ENCODE measurements at regions not wholly inside any gene's neighbourhood (a gene's known extent, or its start where the extent isn't known, plus 50 kb on each side); places are given as distances from the start of the nearest gene placed in this dataset.
A peak's percentile ranks its signal among the peaks of the same experiment; 100 is the strongest.
"Not testable (repeated sequence)": the region's sequence is repeated elsewhere in the genome, so short reads cannot be mapped to it uniquely, and the experiment has no call there.

DNA sequence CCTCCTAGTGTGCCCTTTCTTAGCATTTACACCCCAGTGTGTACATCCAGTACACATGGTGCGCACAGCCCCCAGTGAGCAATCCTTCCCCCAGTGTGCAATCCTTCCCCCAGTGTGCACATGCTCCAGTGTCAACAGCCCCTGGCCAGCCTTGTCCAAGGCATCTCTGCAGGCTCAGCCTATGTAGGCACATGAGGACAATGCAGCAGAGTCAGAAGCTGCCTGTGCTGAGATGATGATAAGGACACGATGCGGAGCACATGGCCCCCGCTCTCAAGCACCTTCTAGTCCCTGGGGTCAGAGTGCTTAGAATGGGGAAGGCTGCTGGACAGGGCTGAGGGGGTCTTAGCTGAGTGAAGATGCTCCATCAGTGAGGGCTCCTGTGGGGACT, 69.8 kb downstream of the GADD45G start:
- DNase-seq: no peak

DNA sequence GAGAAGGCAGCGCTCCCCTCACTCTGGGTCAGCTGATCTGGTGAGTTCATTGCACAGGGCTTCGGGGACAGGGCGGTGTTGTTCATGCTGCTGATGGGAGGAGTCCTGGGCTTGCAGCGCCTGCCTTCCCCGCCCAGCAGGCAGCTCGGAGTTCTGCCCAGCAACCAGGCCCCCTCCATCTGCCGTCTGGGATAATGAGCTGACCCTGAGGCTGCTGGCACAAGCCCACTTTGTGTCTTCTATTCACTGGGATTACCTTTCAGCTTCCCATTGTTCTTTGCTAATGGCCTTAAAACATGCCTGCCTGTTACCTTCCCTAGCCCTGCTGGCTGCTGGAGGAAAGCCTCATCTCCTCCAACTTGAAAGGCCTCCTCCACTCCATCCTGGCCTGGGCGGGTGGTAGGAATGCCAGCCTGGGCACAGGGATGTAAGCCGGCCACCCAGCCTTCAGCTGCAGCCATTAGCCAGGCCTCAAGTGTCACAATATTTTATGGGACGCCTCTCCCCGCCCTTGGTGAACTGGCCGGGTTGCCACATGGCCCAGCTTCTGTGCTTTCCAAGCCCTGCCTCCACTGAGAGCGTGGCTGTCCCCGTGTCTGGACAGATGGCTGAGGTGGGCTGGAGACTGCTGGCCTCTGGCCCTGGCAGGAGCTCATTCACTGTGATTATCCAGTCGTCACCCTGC, 70.4 kb downstream of the GADD45G start:
- peak; percentile 94 for DNase-seq

DNA sequence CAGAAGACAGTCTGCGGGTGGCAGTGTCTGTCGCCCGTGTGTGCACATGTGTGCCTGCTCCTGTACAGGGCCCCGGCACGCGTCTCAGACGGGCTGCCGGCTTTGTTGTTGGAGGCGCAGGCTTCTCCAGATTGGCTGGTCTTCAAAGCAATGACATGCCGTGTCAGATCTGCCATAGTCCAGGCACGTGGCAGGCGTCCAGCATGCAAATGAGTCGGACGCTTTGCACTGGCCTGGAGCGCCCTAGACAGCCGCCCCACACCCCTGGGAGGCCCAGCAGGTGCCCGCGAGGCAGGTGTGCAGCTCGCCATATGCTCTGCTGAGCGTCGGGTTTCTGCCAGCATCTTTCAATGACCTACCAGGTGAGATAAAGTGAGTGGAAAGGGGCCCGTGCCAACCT, 71.5 kb downstream of the GADD45G start:
- peak; percentile 95 for DNase-seq

DNA sequence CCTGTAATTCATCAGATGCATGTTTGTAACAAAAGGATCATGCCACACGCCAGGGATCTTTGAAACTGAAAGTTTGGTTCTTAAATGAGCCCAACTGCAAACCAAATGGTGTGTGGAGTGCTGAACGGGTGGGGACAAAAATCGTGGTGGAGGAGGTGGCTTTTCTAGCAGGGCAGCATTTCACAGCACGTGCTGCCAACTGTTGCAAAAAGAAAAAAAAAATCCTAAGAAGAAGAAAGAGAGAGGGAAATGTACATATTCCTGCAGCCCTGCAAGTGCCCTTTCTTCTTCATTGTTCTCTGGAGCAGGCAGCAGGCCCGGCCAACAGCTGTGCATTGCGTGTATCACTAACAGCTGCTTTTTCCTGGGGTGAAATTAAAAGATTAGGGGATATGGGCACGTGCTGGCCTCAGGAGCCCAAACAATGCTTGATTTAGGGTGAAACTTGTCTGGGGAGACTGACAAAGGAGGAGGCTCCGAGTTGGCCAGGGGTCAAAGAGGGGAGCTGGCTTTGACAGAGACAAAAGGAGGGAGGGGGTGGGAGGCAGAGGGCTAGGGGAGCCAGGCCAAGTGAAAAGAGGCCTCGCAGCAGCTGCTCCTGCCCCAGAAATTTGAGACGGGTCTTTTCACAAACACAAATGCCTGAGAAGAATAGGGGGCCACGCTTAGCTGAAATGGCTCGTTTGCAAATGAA, 73.0 kb downstream of the GADD45G start:
- peak; percentile 87 for DNase-seq

DNA sequence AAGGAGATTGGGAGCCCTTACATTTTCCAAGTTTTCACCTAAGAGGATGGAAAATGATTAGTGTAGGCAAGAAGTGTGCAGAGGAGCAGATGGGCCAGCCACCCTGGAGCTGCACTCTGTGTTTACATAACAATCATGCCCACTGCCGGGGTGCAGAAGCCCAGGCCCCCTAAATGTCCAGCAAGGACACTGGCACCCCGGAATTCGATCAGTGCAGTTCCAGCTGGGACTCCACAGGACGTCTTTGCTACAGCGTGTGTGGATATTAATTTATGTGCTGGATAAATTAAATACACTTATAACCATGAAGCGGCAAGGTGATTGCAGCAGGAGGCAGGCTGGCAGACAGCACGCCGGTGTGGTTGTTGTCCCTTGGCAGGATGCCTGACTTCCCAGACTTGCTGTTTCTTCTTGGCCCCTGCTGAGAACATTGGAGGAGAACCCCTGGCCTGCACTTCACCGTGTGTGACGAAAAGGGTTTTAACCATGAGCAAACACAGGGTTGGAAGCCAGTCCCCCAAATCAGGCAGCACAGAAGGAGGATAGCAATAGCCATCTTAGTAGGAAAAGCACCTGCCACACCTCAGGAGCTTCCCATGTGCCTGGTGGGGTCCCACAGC, 73.7 kb downstream of the GADD45G start:
- peak; percentile 84 for DNase-seq

DNA sequence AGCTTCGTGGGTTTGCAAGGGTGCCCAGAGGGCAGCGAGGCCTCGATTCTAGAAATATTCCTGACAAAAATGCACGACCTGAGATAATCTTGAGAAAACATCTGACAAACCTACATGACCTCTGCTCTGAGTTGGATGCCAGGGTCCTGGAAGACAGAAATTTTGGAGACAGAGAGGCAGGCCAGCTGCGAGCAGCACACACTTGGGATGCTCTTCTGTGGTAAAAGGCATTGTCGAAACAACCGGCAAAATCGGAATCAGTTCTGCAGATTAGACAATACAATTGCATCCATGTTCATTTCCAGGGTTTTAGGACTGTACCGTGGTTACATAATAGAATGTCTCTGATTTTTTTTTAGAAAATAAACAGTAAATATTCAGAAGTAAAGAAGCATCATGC, 74.2 kb downstream of the GADD45G start:
- no peak for DNase-seq

DNA sequence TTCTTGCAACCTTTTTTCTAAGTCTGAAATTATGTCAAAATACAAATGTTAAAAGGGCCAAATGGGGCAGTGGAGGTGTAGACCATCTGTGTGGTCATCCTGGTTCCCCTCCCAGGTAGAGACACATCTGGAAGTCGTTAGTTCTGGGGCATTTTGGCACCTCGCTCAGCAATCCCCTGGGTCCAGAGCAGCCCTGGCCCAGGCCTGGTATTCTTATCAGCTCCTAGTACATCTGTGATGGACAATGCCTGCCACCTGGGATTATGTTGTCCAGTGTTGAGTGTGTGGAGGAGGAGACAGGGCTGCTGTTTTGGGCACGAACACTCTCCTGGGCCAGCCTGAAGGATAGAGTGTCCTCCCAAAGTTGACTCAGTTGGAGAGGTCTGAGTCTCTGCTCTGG, 74.8 kb downstream of the GADD45G start:
- DNase-seq: no peak

DNA sequence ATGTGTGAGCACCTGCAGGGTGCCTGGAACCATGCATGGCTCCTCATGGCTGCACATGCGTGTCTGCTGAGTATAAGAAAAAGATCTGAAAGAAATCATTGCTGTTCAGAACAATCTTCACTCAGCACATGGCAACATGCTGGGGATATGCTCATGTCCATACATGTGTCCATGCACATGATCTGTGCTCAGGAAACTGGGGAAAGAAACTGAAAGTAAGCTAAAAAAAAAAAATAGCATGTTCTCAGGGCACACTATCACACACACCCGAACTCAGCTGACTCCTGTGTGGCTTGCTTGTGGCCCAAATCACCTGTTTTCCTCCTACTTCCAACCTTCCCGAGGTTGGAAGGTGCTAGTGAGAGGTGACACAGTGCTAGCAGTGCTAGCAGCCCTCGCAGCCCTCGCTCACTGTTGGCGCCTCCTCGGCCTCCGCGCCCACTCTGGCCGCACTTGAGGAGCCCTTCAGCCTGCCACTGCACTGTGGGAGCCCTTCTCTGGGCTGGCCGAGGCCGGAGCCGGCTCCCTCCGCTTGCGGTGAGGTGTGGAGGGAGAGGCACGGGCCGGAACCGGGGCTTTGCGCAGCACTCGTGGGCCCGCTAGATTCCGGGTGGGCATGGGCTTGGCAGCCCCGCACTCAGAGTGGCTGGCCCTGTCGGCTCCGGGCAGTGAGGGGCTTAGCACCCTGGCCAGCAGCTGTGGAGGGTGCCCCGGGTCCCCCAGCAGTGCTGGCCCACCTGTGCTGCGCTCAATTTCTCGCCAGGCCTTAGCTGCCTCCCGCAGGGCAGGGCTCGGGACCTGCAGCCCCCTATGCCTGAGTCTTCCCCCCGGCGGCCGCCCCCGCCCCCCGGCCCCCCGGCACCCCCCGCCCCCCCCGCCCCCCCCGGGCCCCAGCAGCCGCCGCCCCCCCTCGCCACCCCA, 76.0 kb downstream of the GADD45G start:
- DNase-seq: no peak

DNA sequence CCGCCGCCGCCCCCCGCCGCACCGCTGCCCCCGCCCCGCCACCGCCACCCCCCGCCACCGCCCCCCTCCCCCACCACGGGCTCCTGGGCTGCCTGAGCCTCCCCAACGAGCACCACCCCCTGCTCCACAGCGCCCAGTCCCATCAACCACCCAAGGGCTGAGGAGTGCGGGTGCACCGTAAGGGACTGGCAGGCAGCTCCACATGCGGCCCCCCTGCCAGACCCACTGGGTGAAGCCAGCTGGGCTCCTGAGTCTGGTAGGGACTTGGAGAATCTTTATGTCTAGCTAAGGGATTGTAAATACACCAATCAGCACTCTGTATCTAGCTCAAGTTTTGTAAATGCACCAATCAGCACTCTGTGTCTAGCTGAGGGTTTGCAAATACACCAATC, 76.7 kb downstream of the GADD45G start:
- not testable (repeated sequence) for DNase-seq

DNA sequence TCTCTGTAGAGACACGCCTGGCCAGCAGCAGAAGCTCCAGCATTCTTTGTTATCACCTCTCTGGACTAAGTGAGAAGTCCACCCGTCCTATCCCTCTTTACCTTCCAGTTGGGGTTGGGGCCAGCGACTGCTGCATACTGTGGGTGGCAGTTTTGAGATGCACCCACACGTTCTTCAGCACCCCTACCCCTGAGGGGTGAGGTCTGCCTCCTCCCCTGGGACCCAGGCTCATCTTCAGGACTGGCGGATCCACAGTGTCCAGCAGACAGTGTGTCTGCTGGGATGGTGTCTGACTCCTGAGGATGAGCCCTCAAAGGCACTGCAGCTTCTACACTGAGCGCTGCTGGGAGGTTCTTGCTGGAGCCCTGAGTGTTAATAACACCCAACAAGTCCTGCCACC, 78.8 kb downstream of the GADD45G start:
- DNase-seq: no peak

DNA sequence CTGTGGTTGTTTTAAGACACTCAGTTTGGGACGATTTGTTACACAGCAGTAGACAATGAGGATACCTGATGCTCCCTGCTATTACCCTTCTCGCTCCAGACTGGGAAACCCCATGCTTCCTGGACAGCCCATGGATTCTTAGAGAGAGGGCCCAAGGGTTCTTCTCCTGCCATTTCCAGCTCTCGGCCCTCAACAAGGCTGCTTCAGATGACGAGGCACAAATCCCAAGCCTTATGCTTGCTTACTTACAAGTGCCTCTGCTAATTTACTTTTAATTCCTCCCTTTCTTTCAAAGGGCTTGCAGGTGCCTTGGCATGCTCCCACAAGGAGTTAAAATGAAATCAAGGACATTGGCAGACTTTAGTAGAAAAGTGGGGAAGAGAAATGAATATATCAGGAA, 79.4 kb downstream of the GADD45G start:
- no peak for DNase-seq

DNA sequence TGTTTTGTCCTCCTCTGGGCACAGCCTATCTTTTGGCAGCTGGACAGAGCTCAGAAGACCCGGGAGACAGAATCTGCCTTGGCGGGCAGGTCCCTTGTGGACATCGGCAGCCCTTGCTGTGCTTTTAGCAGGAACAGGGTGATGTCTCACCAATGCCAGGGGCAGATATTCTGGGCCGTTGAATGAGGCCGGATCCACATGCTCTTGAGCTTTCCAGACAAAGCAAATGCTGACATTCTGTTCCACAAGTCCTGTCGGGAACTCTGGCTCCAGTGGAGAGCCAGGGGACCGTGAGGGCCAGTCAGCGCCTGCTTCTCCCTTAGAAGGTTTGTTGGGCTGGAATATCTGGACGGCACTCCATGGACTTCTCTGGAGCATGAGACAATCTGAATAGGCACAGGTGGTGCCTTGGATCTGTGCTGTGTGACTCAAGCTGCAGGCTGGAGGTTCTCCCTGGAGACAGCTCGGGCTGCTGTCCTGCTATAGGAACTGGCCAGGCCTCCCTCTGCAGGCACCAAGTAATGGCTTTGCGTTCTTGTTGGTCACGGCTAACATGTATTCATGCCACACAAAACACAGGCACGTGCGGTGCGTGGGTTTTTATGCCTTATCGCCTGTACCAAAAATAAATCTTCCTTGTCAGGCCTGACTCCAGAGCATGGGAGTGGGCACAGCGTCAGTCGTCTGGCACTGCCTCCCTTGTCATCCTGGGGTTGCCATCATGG, 80.3 kb downstream of the GADD45G start:
- no peak for DNase-seq

DNA sequence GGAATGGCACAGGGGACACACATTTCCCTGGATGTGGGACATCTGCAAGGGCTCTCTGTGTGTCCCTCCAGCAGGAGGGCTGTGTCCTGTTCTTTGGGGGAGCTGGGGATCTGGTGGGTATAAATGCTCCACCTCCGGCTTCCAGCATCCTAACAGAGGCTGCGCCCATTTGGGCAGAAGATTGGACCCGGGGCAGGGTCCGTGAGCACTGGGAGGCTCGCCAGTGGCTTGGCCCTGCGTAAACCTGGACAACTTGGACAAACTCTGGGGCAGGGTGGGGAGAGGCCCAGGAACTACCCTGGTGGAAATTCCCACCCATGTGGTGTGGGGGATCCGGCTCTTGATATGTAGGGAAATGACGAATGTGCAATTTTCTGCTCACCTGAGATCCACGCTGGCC, 80.9 kb downstream of the GADD45G start:
- DNase-seq: no peak

DNA sequence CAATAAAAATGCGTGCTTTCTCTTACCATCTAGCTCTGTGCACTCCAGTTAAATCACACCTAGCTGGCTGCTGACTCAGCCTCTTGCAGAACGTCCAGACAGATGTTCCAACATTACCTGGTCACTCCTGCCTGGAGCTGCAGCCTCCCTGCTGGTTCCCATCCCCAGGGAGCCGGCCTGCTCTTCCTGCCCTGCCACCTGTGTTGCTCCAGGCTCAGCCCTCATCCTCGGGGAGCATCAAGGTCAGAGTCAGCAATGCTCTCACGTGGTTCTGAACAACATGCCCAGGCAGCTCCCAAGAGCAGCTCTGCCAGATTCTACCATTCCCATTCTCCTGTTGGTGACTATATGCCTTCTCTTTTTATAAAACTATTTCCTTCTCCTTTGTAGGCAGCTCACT, 81.3 kb downstream of the GADD45G start:
- DNase-seq: no peak

DNA sequence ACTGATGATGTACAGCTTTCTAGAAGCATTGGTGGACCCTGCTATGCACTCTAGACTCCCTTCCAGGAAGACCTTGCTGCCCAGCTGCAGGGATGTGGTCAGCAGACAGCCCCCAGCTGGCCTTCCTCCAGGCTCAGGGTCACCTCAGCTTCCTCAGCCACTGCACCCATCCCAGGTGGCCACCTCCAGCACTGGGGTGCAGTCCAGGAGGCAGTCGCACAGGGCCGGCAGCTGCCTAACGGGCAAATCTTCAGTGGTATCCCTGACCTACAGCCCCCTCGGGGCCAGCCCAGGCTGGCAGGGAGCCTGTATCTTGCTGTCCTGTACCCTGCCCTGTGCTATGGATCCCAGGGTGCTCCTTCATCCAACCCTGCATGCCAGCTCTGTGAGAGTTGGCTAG, 81.8 kb downstream of the GADD45G start:
- DNase-seq: no peak

DNA sequence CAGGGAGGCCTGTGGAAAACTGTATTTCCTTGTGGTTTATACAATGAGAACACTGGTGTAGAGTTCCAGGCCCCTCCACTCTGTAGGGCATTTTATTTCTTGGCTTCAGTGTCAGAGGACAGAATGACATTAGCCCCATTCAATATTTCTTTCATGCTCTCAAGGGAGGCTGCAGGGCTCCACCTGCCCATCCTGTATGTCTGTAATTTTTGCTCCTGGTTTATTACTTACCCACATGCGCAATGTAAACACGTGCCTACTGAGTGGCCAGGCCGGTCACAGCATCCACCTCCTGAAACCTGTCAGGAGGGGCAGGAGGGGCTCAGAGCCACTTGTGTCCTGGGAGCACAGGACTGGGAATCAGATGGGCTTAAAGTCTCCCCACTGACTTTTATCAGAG, 82.4 kb downstream of the GADD45G start:
- DNase-seq: peak; percentile 40

DNA sequence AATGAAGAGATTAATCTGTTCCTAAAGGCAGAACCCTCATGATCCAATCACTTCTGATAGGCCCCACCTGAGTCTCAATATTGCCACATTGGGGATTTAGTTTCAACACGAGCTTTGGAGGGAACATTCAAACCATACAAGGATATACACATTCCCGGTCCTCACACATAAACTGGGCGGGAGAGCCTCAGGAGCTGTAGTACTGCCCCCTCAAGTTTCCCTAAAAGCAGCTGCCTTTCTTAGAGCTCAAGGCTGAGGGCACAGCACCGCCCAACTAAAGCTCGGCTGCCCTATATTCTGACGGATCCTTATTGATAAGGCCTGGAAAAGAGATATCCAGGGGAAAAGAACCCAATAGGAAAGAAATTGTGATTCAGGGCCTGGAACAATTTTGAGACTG, 83.0 kb downstream of the GADD45G start:
- no peak for DNase-seq

DNA sequence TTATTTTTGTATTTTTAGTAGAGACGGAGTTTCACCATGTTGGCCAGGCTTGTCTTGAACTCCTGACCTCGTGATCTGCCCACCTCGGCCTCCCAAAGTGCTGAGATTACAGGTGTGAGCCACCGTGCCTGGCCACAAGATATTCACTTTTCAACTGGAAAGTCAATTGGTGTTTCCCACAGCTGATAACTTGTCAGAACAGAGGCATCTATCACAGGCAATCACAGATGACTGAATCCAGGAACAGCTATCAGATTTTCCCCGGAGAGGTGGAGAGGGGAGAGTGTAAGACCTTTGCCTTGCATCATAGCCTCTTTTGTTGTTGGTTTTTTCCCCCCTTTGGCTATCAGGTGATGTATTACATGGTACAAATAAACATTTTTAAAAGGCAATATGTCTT, 84.5 kb downstream of the GADD45G start:
- DNase-seq: not testable (repeated sequence)

DNA sequence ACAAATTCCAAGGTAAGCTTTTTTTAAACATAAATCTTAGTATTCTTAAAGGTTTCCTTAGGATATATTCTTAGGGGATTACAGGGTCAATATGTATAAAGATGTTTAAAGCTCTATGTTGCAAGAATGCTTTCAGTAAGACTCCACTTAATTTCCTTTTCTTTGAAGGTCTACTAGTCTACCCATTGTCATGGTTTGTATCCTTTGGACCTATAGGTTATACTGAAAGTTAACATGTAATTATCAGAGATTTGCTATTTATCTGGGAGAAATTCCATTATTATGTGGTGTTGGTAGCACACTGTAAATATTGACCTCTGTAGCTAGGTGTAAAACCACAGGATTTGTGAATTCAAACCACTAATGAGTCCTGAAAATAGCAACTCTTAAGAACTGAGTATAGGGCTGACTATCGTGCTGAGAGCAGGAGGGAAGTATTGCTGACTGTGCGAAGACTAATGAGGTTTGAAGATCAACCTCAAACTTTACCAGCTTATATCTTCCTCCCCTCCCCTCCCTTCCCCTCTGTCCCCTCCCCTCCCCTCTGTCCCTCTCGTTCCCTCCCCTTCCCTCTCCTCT, 85.6 kb downstream of the GADD45G start:
- DNase-seq: no peak

DNA sequence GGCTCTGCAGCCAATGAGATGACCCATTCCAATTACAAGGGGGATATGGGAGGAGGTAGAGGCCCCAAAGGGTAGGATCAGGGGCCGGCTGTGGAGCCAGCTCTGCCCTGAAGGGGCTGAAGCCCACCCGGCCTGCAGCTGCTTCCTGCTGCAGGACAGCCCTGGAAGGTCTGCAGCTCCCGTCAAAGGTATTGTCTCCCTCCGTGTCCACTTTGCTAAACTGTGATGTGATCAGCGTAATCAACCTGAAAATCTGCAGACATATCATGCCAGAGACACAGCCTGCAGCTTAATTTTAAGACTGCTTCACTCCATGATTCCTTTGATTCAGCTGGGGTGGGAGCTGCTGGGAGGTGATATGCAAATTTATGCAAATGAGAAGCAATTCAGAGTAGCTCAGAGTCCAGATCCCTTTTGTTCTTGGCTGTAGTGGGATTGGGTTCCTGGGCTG, 90.7 kb downstream of the GADD45G start:
- DNase-seq: no peak

DNA sequence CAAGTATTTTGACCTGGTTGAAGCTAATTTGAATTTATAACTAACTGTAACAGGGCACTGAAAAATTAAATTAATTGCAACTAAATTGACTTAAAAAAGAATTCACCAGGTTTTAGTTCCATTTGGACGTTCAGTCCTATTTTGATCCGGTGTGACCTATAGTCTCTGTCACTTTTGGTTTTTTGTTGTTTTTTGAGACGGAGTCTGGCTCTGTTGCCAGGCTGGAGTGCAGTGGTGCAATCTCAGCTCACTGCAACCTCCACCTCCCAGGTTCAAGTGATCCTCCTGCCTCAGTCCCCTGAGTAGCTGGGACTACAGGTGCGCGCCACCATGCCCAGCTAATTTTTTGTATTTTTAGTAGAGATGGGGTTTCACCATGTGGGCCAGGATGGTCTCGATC, 91.2 kb downstream of the GADD45G start:
- not testable (repeated sequence) for DNase-seq

DNA sequence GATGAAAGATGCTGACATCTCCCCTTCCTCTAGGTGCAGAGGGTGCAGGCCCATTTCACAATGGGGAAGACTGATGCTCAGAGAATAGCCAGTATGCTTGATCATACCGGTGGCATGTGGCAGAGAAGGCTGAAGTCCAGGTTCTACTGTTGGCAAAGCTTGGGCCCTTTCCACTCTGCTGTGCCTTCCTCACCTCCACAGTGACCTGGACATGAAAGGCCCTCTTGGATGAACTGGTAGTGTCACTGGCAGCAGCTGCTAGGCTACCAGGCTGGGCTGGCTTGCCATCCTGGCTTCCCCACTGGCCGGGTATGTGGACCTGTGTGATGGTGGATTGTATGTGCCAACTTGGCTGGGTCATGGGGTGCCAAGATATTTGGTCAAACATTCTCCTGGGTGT, 92.0 kb downstream of the GADD45G start:
- no peak for DNase-seq
